ENCODE measurements at regions not wholly inside any gene's neighbourhood (a gene's known extent, or its start where the extent isn't known, plus 50 kb on each side); places are given as distances from the start of the nearest gene placed in this dataset.
A peak's percentile ranks its signal among the peaks of the same experiment; 100 is the strongest.

- no peak overlapping the region for H3K27ac ChIP-seq (ENCODE audit: low read depth in 2 of 2, low read length in 2 of 2)
- no peaks in the 10 kb centered on the region for H3K4me1 ChIP-seq (ENCODE audit: control insufficient read depth in 2 of 3, insufficient read depth in 2 of 3, low read depth in 1 of 3, low read length in 3 of 3)
- no peak overlapping the region for H3K9ac ChIP-seq (ENCODE audit: low read length in 3 of 3)
- peak; percentile 63 for FAIRE-seq
- H3K36me3 ChIP-seq (ENCODE audit: control insufficient read depth in 2 of 3, insufficient read depth in 3 of 3, low read length in 3 of 3) = no peaks in the 10 kb centered on the region
- no peaks in the 10 kb centered on the region for H3K9me3 ChIP-seq (ENCODE audit: control insufficient read depth in 2 of 3, insufficient read depth in 1 of 3, low read length in 3 of 3)
- H3K4me3 ChIP-seq (ENCODE audit: low read length in 3 of 3) = no peak overlapping the region
- no peak for TF ChIP-seq CTCF (IDR thresholded peaks at IDR 0.05; ENCODE audit: borderline replicate concordance, extremely low read depth, insufficient read depth)
- H3K27me3 ChIP-seq (ENCODE audit: control insufficient read depth, insufficient read depth, low read length) = no peaks in the 10 kb centered on the region
- DNase-seq = no peak
- intact Hi-C loops (cut with DNase I) = no loop called here
Observed at GRCh38 chr5:39674209-39675082, 249.7 kb upstream of the DAB2 start.

GRCh38 chr5:39671561-39671961 lies 246.8 kb upstream of the DAB2 start:
- DNase-seq (peak in 1 of 5 donors; percentile 12), FAIRE-seq (no peak)
- no peak overlapping the region for H3K4me3 ChIP-seq (ENCODE audit: low read length in 3 of 3)
- H3K9ac ChIP-seq (ENCODE audit: low read length in 3 of 3) = no peak overlapping the region
- no peaks in the 10 kb centered on the region for H3K36me3 ChIP-seq (ENCODE audit: control insufficient read depth in 2 of 3, insufficient read depth in 3 of 3, low read length in 3 of 3)
- TF ChIP-seq CTCF (IDR thresholded peaks at IDR 0.05; ENCODE audit: borderline replicate concordance, extremely low read depth, insufficient read depth) = no peak
- no peak overlapping the region for H3K27ac ChIP-seq (ENCODE audit: low read depth in 2 of 2, low read length in 2 of 2)
- no peaks in the 10 kb centered on the region for H3K9me3 ChIP-seq (ENCODE audit: control insufficient read depth in 2 of 3, insufficient read depth in 1 of 3, low read length in 3 of 3)
- H3K27me3 ChIP-seq (ENCODE audit: control insufficient read depth, insufficient read depth, low read length) = no peaks in the 10 kb centered on the region
- intact Hi-C loops (cut with DNase I) = no loop called here
- no peaks in the 10 kb centered on the region for H3K4me1 ChIP-seq (ENCODE audit: control insufficient read depth in 2 of 3, insufficient read depth in 2 of 3, low read depth in 1 of 3, low read length in 3 of 3)

- no peaks in the 10 kb centered on the region for H3K9me3 ChIP-seq (ENCODE audit: control insufficient read depth in 2 of 3, insufficient read depth in 1 of 3, low read length in 3 of 3)
- H3K9ac ChIP-seq (ENCODE audit: low read length in 3 of 3) = no peak overlapping the region
- intact Hi-C loops (cut with DNase I) = no loop called here
- FAIRE-seq (no peak), DNase-seq (no peak)
- H3K4me1 ChIP-seq (ENCODE audit: control insufficient read depth in 2 of 3, insufficient read depth in 2 of 3, low read depth in 1 of 3, low read length in 3 of 3) = no peaks in the 10 kb centered on the region
- H3K27ac ChIP-seq (ENCODE audit: low read depth in 2 of 2, low read length in 2 of 2) = no peak overlapping the region
- H3K27me3 ChIP-seq (ENCODE audit: control insufficient read depth, insufficient read depth, low read length) = no peaks in the 10 kb centered on the region
- no peak for TF ChIP-seq CTCF (IDR thresholded peaks at IDR 0.05; ENCODE audit: borderline replicate concordance, extremely low read depth, insufficient read depth)
- H3K4me3 ChIP-seq (ENCODE audit: low read length in 3 of 3) = no peak overlapping the region
- no peaks in the 10 kb centered on the region for H3K36me3 ChIP-seq (ENCODE audit: control insufficient read depth in 2 of 3, insufficient read depth in 3 of 3, low read length in 3 of 3)
Observed at GRCh38 chr5:39670955-39671354, 246.2 kb upstream of the DAB2 start.
